HTR-8/SVneo (cell line): ENCODE measurements at regions not wholly inside any gene's neighbourhood (a gene's known extent, or its start where the extent isn't known, plus 50 kb on each side); places are given as distances from the start of the nearest gene placed in this dataset.

Experiments
- DNase-seq: peaks from one replicate; pipeline ENCODE4 v3.0.0; 2011; ENCODE audit warnings: low spot score, mixed read lengths; ENCODE audit not compliant: insufficient read length
- FAIRE-seq: peaks from 2 replicates; lab custom pipeline; 2011; peaks lifted over from hg19 to GRCh38; lab: Jason Lieb, UNC

DNA sequence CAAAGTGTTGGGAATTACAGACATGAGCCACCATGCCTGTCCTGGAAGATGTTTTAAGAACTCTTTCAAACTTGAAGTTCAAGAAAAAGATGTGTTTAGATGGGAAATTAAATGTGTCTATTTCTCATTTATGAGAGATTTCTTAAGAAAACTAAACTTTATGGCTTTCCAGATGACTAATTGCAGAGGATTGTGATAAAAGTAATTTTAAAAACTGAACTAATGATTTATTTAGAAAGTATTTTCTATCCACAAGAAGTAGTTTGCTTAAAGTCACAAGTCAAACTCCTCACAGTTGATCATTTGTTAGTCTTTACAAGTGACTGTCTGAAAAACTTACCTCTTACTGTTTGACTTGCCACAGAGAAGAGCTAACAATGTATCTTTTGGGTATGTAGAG lies 89.6 kb upstream of the SPRY2 start:
- FAIRE-seq (no peak), DNase-seq (no peak)

DNA sequence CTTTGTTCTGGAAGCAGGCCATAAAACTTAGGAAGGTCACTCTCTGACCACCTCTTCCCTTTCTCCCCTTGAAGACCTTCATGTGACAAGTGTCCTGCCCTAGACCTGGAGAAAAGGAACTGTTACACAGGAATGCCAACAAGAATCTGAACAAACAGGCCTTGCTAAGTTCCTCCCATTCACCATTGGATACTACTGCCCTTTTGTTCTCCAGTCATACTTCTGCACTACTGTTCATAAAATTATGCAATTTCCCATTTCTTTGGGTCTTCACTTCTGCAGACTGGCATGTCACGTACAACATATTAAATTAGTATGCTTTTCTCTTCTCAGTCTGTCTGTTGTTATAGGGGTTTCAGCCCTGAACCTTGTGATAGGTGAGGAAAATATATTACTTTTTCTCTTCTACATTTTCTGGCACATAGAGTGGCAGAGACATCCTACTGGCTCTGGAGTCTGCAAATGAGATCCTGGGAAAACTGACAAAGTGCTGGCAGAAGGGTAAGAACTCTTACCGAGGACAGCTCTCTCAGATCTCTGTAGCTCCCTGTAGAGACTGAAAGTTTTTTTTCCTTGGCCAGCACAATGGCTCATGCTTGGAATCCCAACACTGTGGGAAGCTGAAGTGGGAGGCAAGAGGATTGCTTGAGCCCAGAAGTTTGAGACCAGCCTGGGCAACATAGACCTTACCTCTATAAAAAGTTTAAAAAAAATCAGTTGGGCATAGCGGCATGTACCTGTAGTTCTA lies 87.6 kb upstream of the SPRY2 start:
- FAIRE-seq, result no peak
- no peak for DNase-seq

DNA sequence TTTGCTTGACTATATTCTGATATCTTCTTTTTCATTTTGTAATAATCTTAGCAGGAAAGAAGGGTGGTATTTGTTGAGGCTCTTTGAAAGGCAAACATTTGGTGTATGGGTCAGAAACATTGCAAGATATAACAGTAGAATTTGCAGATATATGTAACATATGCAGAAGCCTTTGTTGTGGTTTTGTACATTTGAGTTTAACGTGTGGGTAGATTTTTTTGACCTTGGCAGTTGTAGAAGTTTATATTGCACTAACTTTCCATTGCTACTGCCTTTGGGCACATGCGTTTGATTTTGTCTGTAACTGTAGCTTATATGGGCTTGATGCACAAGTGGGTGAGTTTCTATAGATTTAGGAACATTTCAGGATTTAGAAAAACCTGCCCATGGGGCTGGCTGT lies 78.5 kb upstream of the SPRY2 start:
- no peak for DNase-seq
- FAIRE-seq, result no peak

DNA sequence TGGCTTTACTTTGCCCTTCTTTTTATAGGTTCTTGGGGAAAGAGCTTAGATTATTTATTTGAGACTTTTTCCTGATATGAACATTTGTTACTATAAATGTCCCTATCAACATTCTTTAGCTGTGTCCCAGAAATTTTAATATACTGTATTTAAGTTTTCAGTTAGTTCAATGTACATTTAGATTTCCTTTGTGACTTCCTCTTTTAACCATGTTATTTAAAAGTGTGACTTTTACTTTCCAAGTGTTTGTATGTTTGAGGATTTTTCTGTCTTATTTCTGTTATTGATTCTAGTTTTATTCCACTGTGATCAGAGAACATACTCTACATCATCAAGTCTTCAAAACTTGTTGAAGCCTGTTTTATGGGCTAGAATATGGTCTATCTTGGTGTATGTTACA lies 72.7 kb upstream of the SPRY2 start:
- no peak for FAIRE-seq
- no peak for DNase-seq

DNA sequence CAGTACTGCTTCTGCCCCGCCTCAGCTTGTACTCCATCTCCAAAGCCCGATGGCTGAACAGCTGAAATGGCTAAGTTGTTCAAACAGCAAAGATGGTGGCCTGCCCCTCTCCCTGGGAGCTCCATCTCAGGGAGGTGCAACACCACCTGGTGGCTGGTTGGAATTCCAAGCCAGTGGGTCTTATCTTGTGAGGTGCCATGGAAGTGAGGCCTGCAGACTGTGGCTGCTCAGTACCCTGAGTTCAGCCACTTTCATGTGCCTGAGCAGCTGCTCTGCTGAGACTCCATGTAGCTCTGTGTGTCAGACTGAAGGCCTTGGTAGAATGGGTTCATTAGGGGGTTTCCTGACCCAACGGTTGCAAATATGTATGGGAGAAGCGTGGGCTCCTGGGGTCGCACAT lies 67.3 kb upstream of the SPRY2 start:
- FAIRE-seq, result no peak

DNA sequence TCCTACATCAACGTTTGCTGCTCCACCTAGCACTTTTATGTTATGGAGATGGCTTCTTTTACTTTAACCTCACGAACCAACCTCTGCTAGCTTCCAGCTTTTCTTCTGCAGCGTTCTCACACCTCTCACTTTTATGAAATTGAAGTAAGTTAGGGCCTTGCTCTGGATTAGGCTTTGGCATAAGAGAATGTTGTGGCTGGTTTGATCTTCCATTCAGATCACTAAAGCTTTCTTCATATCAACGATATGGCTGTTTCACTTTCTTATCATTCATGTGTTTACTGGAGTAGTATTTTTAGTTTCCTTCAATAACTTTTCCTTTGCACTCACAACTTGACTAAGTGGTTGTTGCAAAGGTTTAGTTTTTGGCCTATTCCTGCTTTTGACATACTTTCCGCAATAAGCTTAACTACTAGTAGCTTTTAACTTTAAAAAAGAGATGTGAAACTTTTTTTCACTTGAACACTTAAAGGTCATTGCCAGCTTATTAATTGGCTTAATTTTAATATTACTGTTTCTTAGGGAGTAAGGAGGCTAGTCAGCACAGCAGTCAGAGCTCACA lies 60.0 kb upstream of the SPRY2 start:
- FAIRE-seq (no peak), DNase-seq (no peak)

More for the DNA sequence above, 67.3 kb upstream of the SPRY2 start:
- DNase-seq, result no peak

DNA sequence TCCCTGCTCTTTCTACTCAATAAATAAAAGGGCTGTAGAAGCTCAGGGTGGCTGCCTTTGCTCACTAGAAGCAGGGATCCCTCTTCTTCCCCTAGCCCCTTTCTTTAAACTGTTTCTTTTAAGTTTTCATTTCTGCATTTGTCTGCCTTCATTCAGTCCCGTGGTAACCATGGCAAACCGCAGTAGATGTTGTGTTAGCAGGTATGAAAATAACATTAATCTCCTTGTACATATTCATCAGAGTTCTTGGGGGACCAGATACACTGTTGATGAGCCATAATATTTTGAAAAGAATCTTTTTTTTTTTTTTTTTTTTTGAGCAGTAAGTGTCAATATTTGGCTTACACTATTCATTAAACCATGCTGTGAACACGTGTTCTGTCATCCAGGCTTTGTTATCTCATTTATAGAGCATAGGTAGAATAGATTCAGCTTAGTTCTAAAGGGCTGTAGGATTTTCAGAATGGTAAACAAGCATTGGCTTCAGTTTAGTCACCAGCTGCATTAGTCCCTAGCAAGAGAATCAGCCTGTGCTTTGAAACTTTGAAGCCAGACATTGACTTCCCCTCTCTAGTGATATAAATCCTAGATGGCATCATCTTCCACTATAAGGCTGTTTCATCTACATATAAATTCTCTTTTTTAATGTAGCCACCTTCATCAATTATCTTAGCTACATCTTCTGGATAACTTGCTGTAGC lies 59.4 kb upstream of the SPRY2 start:
- FAIRE-seq (no peak), DNase-seq (no peak)

DNA sequence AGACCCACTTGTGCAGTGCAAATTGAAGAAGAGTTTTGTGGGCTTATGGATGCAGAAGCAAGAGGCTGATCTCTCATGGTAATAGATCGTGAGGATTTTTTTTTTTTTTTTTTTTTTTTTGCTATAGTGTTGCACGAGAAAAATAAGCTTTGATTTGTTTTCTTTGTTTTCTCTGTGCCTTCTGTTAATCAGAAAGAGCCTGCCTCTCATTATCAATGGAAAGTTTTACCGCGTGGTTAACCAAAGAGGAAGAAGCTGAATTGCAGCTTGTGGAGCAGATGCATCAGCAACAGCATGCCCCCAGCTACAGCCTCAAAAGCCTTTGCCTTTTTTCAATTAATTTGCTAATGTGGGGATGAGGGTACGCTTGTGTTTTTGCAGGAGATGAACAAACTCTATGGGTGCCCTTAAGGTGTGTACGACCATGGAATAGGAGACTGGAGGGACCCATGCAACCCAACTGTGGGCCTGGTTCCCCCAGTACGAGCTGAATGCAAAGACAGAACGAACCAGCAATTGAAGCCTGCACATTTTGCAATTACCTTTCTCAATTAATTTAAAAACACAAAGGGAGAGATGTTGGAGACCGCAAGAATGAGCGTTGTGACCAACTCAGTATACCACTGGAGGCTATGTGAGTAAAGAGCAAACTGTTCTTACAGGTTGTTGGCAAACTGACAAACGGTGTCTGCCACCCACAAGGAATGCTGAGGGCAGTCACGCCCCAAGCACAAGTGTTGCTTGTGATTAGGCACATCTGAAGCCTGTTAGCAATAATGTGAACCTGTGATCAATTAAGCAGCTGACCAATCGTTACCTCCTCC lies 58.6 kb upstream of the SPRY2 start:
- no peak for FAIRE-seq
- DNase-seq, result no peak
